Epithelial cell of esophagus (primary cell): ENCODE measurements at regions not wholly inside any gene's neighbourhood (a gene's known extent, or its start where the extent isn't known, plus 50 kb on each side); places are given as distances from the start of the nearest gene placed in this dataset.

Source experiments
- DNase-seq: peaks from one replicate; pipeline ENCODE4 v3.0.0; 2010; ENCODE audit warnings: low read depth
- H3K4me3 ChIP-seq: 2 replicates; pipeline ENCODE4 v1.5.1; 2011; ENCODE audit warnings: mild to moderate bottlenecking, low read length, control low read depth
- TF ChIP-seq, protein P1 (sequence below): IDR thresholded peaks from 2 replicates; pipeline ENCODE4 v1.5.1; 2011; ENCODE audit warnings: low read depth, mild to moderate bottlenecking, low read length, control low read depth, inconsistent platforms; ENCODE audit not compliant: insufficient read depth; ENCODE audit errors: missing control alignments

DNA sequence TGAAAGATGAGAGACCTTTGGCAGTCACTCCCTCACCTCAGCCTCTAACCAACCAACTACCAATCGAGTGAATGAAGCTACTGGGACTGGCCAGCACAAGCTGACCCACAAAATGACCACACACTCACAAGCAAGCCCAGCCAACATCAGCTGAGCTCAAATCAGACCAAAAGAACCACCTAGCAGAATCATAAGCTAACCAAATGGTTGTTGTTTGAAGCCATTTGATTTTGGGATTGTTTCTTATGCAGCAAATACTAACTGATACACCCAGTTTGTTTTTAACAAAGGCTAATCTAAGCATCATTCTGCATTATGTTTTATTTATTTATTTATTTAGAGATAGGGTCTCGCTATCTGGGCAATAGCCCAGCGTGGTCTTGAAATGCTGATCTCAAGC, 310.4 kb downstream of the SETD4 start:
- H3K4me3 ChIP-seq = no peak overlapping the region

DNA sequence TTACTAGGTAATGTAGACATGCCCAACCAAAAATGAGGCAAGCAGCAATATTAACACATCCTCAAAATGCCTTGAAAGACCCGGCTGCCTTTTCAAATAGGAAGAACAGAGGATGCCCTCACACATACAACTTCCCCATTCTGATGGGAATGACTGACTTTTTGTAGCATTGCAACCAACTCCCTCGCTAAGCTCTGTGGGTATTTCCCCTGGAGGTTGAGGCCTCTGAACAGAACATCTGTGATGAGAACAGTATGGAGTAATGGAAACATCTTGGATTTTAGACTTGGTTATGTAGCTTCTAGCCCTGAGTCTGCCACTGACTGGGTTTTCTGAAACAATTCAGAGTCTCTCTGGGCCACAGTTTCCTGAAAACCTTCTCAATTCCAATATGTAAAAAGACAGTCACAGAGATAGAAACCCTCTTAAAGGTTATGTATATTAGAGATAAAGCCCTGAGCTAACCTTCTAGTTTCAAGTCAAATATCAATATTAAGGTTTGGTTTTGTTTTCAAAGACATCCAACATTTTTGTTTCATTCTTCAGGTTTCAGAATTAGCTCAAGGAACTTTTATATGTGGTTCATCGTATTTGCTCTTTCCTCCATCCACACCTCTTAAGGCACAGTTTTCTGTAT, 311.5 kb downstream of the SETD4 start:
- TF ChIP-seq, protein P1, sequence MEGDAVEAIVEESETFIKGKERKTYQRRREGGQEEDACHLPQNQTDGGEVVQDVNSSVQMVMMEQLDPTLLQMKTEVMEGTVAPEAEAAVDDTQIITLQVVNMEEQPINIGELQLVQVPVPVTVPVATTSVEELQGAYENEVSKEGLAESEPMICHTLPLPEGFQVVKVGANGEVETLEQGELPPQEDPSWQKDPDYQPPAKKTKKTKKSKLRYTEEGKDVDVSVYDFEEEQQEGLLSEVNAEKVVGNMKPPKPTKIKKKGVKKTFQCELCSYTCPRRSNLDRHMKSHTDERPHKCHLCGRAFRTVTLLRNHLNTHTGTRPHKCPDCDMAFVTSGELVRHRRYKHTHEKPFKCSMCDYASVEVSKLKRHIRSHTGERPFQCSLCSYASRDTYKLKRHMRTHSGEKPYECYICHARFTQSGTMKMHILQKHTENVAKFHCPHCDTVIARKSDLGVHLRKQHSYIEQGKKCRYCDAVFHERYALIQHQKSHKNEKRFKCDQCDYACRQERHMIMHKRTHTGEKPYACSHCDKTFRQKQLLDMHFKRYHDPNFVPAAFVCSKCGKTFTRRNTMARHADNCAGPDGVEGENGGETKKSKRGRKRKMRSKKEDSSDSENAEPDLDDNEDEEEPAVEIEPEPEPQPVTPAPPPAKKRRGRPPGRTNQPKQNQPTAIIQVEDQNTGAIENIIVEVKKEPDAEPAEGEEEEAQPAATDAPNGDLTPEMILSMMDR = no peak
- DNase-seq = no peak
- H3K4me3 ChIP-seq = no peak overlapping the region

More for the DNA sequence above, 310.4 kb downstream of the SETD4 start:
- TF ChIP-seq, protein P1 = no peak
- DNase-seq = no peak

DNA sequence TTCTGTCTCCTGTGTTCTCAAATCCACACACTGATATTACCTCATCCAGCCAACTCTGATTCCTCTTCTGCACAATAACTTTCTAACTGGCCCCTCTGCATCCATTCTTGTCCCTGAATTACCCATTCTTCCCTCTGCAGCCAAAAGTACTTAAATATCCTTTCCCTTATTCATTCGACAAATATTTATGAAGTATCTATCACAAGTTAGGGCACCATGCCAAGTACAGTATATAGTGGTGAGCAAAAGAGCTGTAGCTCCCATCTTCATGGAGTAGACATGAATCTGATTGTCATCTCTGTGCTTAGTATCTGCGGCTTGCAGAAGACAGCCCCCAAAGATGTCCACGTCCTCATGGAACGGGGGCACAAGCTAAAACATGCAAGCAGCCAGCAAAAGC, 316.8 kb downstream of the SETD4 start:
- TF ChIP-seq, protein P1 = no peak
- H3K4me3 ChIP-seq = no peak overlapping the region
- DNase-seq = peak; percentile 71

DNA sequence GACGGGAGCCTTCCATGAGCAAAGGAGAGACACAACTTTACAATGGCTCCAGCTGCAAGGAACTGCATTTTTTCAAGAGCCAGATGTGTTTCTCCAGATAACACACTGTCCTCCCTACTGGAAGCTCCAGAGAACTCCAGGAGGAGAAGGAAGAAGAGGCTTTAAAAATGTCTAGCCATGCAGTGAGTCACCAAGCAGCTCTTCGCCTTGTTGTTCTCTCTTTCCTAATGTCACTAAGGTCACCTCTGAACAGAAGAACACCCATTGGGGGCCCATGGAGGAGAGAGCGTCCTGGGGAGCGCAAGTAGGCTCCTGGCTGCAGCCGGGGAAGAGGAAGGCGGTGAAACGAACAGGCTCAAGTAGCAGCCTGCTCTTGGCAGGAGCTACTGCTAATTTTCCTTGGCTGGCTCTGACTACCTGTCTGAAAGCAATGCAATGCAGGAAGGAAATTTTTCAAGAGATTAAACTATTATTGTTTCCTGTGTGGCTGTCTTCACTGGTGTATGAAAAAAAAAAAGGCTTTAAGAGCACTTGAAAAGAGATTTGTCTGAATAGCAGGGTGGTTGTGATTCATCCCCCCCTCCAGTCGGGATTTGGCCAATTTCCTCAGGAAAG, 321.9 kb downstream of the SETD4 start:
- TF ChIP-seq, protein P1 = peak; percentile 21
- DNase-seq = peak; percentile 69

DNA sequence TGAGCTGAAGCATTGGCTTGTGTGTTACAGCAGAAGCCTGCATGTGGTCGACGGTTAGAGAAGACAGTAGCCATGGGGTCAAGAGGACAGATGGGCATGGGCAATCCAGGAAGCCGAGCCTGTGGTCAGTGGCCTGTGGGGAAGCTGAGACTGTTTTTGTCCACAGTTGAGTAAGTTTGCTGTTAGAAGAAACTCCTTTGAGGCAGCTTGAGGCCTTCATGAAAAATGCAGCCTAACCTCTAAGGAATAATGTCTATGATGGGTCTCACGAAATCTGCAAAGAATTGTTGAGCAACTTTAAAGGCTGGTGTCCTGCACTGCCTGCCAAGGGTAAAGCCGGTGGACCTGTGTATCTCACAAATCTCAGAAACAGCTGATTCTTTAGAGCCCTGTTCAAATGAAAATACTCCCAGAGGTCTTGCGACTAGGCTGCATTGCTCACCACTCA, 322.4 kb downstream of the SETD4 start:
- TF ChIP-seq, protein P1 = no peak
- no peak overlapping the region for H3K4me3 ChIP-seq
- no peak for DNase-seq

More for the DNA sequence above, 321.9 kb downstream of the SETD4 start:
- H3K4me3 ChIP-seq = no peak overlapping the region

DNA sequence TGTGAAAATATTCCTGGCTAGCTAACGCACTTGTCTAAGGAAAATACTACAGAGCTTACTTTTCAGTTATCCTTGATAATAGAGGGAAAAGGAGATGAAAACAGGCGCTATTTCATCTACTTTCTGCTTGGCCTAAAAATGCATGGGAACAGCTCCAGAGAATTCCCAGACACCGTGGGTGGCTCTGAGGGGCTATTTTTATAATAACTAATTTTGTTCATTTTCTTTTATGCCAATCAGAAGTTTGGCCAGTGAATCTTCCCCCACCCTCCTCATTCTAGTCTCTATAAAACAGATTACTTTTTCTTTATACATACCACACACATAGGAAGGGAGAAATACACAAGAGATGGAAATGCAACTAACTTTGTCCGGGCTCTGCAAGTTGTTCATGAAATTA, 322.9 kb downstream of the SETD4 start:
- no peak for DNase-seq
- H3K4me3 ChIP-seq = no peak overlapping the region
- TF ChIP-seq, protein P1 = no peak
